ENCODE measurements at regions not wholly inside any gene's neighbourhood (a gene's known extent, or its start where the extent isn't known, plus 50 kb on each side); places are given as distances from the start of the nearest gene placed in this dataset.

GRCh38 chr4:32102896-32103295 lies 1382.7 kb downstream of the PCDH7 start:
- WGBS, 5 donors, result 40 to 61% (median 53%) methylated on average over 1 of the region's 1 CpG
- H3K4me1 ChIP-seq, result no peaks in the 10 kb centered on the region
- intact Hi-C loops (cut with DNase I; ENCODE audit: low total_unique reads), result no loop called here

GRCh38 chr4:32106767-32107166 lies 1386.6 kb downstream of the PCDH7 start:
- WGBS, 5 donors, result 86 to 93% (median 92%) methylated on average over 3 of the region's 3 CpGs
- H3K4me3 ChIP-seq, result no peak overlapping the region
- intact Hi-C loops (cut with DNase I; ENCODE audit: low total_unique reads), result no loop called here
- H3K36me3 ChIP-seq, result no peaks in the 10 kb centered on the region
- no peak for DNase-seq
- TF ChIP-seq CTCF (IDR thresholded peaks at IDR 0.05) (no peak), POLR2A (IDR thresholded peaks at IDR 0.05) (no peak), POLR2AphosphoS5 (IDR thresholded peaks at IDR 0.05) (no peak), EP300 (IDR thresholded peaks at IDR 0.05) (no peak)
- H3K4me1 ChIP-seq, result no peaks in the 10 kb centered on the region
- peaks cover 0 to 4% (median 0%) of the 10 kb centered on the region in 4 donors for H3K9me3 ChIP-seq
- no peaks in the 10 kb centered on the region for H3K27me3 ChIP-seq
- H3K27ac ChIP-seq, result no peak overlapping the region

More at GRCh38 chr4:32102896-32103295, 1382.7 kb downstream of the PCDH7 start:
- Histone ChIP-seq H3K9me3 (no peaks in the 10 kb centered on the region), H3K4me3 (no peak overlapping the region), H3K27ac (no peak overlapping the region), H3K27me3 (no peaks in the 10 kb centered on the region), H3K36me3 (no peaks in the 10 kb centered on the region)
- TF ChIP-seq CTCF (IDR thresholded peaks at IDR 0.05) (no peak), POLR2AphosphoS5 (IDR thresholded peaks at IDR 0.05) (no peak), EP300 (IDR thresholded peaks at IDR 0.05) (no peak), POLR2A (IDR thresholded peaks at IDR 0.05) (no peak)
- DNase-seq, result no peak

DNA sequence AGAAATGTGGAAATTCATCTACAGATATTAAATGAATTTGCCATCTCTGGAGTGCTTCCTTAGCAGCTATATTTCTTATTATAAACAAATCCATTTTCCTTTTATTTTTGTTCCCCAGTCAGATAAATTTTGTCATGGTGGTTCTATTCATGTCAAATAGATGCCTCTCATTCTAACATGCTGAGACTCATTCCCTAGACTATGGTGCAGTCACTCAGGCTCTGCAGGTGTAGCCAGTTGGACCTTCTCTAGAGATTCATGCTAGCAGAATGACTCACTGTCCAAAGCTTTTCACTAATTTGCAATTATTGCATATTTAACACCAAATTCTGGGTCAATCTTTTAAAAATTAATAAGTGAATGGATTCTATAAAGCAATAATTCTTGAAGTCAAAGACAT lies 1392.7 kb downstream of the PCDH7 start:
- peaks cover 0 to 4% (median 0%) of the 10 kb centered on the region in 4 donors for H3K9me3 ChIP-seq
- intact Hi-C loops (cut with DNase I; ENCODE audit: low total_unique reads), result no loop called here
- H3K36me3 ChIP-seq, result no peaks in the 10 kb centered on the region
- no peak for DNase-seq
- no peaks in the 10 kb centered on the region for H3K4me1 ChIP-seq
- no peak overlapping the region for H3K4me3 ChIP-seq
- H3K27ac ChIP-seq, result no peak overlapping the region
- no peaks in the 10 kb centered on the region for H3K27me3 ChIP-seq
- TF ChIP-seq POLR2AphosphoS5 (IDR thresholded peaks at IDR 0.05) (no peak), EP300 (IDR thresholded peaks at IDR 0.05) (no peak), POLR2A (IDR thresholded peaks at IDR 0.05) (no peak), CTCF (IDR thresholded peaks at IDR 0.05) (no peak)

DNA sequence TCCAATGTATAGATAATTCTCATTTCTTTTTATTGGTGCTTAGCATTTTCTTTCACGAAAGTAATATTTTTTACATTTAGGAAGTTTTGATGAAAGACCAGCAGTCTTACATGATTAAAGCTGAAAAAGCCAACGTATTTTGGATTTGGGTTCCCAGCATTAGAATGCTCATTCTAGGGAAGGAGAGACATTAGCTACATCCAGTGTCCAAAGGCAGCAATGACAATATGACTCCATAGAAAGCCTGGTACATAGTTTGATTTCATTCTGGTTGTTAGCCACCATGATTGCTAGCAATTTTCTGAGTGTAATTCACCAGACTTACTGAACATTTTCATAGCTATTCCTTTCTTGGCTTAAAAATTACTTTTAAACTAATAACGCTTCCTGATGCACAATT lies 1397.5 kb downstream of the PCDH7 start:
- WGBS, 5 donors, result 69 to 79% (median 74%) methylated on average over 3 of the region's 3 CpGs
- DNase-seq, result no peak
- Histone ChIP-seq H3K4me3 (no peak overlapping the region), H3K36me3 (no peaks in the 10 kb centered on the region), H3K9me3 (no peaks in the 10 kb centered on the region), H3K27ac (no peak overlapping the region), H3K4me1 (no peaks in the 10 kb centered on the region), H3K27me3 (no peaks in the 10 kb centered on the region)
- intact Hi-C loops (cut with DNase I; ENCODE audit: low total_unique reads), result no loop called here
- no peak for TF ChIP-seq CTCF (IDR thresholded peaks at IDR 0.05)
- no peak for TF ChIP-seq POLR2A (IDR thresholded peaks at IDR 0.05)
- TF ChIP-seq POLR2AphosphoS5 (IDR thresholded peaks at IDR 0.05), result no peak
- no peak for TF ChIP-seq EP300 (IDR thresholded peaks at IDR 0.05)

All from stomach (tissue), 8 donors.